ENCODE measurements at regions not wholly inside any gene's neighbourhood (a gene's known extent, or its start where the extent isn't known, plus 50 kb on each side); places are given as distances from the start of the nearest gene placed in this dataset.
"Not testable (repeated sequence)": the region's sequence is repeated elsewhere in the genome, so short reads cannot be mapped to it uniquely, and the experiment has no call there.

DNA sequence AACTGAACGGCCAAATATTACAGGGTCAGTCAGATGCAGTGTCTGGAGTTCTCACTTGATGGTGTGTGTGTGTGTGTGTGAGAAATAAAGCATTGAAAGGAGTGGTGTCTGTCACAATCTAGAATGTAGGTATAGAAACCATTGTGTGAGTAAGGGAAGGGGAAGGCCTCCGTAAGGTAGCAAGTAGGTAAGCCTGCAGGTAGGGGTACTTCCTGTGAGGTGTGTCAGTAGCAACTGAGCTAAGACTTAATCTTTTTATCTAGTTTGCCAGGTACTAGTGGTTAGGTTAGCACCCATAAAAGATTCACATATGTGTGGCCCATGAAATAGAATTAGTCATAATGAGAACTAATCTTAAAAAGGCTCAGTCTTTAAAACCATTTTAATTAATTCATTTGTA, 1517.8 kb downstream of the SI start:
- peaks cover 3% of the 10 kb centered on the region; the same call in 1 of the 2 replicates for H3K9me3 ChIP-seq (ENCODE audit: insufficient read depth, low read depth, low read length)
- no peak overlapping the region for H3K4me3 ChIP-seq (ENCODE audit: low read length)
- H3K27me3 ChIP-seq (ENCODE audit: insufficient read depth, low read length) = no peaks in the 10 kb centered on the region
- H3K9ac ChIP-seq (ENCODE audit: low read depth, low read length) = no peak overlapping the region
- H3K27ac ChIP-seq (ENCODE audit: low read length) = no peak overlapping the region
- H3K4me1 ChIP-seq (ENCODE audit: insufficient read depth, low read length) = peaks cover 12% of the 10 kb centered on the region; the same call in 1 of the 2 replicates
- H3K36me3 ChIP-seq (ENCODE audit: insufficient read depth, low read depth, low read length) = no peaks in the 10 kb centered on the region

DNA sequence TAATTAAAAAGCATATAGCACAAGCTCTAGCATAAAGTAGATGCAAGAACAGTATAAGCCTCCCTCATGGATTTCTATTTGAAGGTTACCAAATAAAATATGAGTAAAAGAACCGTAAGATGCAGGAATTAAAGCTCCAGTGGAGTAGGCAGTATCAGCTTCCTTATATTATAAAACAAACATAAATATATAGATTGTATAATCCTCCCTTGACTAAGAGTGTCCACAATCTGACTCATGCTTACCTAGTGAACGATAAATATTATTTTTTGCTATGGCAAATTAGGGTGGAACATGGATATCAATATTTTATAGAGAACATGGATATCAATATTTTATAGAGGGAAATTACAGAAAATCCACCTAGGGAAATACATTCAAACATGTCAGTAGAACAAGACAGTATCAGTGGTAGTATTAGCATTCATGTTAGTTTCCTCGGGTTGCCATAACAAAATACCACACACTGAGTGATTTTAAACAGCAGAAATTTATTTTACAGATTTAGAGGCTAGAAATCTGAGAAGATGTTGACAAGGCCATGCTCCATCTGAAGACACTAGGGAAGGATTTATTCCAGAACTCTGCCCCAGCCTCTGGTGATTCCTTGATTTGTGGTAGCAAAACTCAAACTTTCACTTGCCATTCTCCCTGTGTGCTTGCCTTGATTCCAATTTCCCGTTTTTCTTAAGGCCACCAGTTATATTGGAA, 1521.3 kb downstream of the SI start:
- no peak overlapping the region for H3K4me3 ChIP-seq (ENCODE audit: low read length)
- H3K36me3 ChIP-seq (ENCODE audit: insufficient read depth, low read depth, low read length) = no peaks in the 10 kb centered on the region
- no peaks in the 10 kb centered on the region for H3K9me3 ChIP-seq (ENCODE audit: insufficient read depth, low read depth, low read length)
- H3K9ac ChIP-seq (ENCODE audit: low read depth, low read length) = no peak overlapping the region
- H3K27me3 ChIP-seq (ENCODE audit: insufficient read depth, low read length) = no peaks in the 10 kb centered on the region
- peaks cover 12% of the 10 kb centered on the region; the same call in 1 of the 2 replicates for H3K4me1 ChIP-seq (ENCODE audit: insufficient read depth, low read length)
- no peak overlapping the region for H3K27ac ChIP-seq (ENCODE audit: low read length)

DNA sequence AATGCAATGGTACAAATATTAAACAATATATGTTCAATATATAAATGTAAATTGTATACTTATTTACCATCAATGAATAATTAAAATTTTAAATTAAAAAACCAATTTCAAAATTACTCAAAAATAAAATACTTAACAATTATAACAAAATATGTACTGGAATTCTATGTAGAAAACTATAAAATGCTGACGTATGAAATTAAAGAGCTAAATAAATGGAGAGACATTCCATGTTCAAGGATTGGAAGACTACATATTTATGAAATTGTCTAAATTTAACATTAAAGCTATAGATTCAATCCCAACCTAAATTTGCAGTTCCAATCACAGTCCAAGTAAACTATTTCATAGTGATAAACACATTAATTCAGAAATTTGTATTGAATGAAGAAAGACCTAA, 1522.4 kb downstream of the SI start:
- H3K27me3 ChIP-seq (ENCODE audit: insufficient read depth, low read length) = no peaks in the 10 kb centered on the region
- no peak overlapping the region for H3K4me3 ChIP-seq (ENCODE audit: low read length)
- H3K9ac ChIP-seq (ENCODE audit: low read depth, low read length) = no peak overlapping the region
- no peaks in the 10 kb centered on the region for H3K36me3 ChIP-seq (ENCODE audit: insufficient read depth, low read depth, low read length)
- no peaks in the 10 kb centered on the region for H3K9me3 ChIP-seq (ENCODE audit: insufficient read depth, low read depth, low read length)
- H3K4me1 ChIP-seq (ENCODE audit: insufficient read depth, low read length) = peaks cover 6% of the 10 kb centered on the region; the same call in 1 of the 2 replicates
- H3K27ac ChIP-seq (ENCODE audit: low read length) = no peak overlapping the region

DNA sequence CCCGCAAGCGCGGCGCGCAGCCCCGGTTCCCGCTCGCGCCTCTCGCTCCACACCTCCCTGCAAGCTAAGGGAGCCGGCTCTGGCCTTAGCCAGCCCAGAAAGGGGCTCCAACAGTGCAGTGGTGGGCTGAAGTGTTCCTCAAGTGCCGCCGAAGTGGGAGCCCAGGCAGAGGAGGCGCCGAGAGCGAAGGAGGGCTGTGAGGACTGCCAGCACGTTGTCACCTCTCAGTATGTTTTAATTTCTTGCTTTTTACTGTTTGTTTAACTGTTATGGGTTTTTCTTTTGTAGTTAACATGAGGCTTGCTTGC, 1525.7 kb downstream of the SI start:
- H3K9me3 ChIP-seq (ENCODE audit: insufficient read depth, low read depth, low read length) = no peaks in the 10 kb centered on the region
- H3K4me3 ChIP-seq (ENCODE audit: low read length) = no peak overlapping the region
- no peaks in the 10 kb centered on the region for H3K27me3 ChIP-seq (ENCODE audit: insufficient read depth, low read length)
- H3K27ac ChIP-seq (ENCODE audit: low read length) = no peak overlapping the region
- H3K36me3 ChIP-seq (ENCODE audit: insufficient read depth, low read depth, low read length) = no peaks in the 10 kb centered on the region
- H3K4me1 ChIP-seq (ENCODE audit: insufficient read depth, low read length) = no peaks in the 10 kb centered on the region
- H3K9ac ChIP-seq (ENCODE audit: low read depth, low read length) = no peak overlapping the region

DNA sequence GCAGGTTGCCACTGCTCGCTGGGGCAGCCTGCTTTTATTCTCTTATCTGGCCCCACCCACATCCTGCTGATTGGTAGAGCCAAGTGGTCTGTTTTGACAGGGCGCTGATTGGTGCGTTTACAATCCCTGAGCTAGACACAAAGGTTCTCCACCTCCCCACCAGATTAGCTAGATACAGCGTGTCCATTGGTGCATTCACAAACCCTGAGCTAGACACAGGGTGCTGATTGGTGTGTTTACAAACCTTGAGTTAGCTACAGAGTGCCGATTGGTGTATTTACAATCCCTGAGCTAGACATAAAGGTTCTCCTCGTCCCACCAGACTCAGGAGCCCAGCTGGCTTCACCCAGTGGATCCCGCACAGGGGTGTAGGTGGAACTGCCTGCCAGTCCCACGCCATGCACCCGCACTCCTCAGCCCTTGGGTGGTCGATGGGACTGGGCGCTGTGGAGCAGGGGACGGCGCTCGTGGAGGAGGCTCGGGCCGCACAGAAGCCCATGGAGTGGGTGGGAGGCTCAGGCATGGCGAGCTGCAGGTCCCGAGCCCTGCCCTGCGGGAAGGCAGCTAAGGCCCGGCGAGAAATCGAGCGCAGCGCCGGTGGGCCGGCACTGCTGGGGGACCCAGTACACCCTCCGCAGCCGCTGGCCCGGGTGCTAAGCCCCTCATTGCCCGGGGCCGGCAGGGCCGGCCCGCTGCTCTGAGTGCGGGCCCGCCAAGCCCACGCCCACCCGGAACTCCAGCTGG, 1526.2 kb downstream of the SI start:
- H3K27me3 ChIP-seq (ENCODE audit: insufficient read depth, low read length); H3K4me3 ChIP-seq (ENCODE audit: low read length); H3K27ac ChIP-seq (ENCODE audit: low read length); H3K9me3 ChIP-seq (ENCODE audit: insufficient read depth, low read depth, low read length); H3K4me1 ChIP-seq (ENCODE audit: insufficient read depth, low read length); H3K36me3 ChIP-seq (ENCODE audit: insufficient read depth, low read depth, low read length); H3K9ac ChIP-seq (ENCODE audit: low read depth, low read length): not testable (repeated sequence)

DNA sequence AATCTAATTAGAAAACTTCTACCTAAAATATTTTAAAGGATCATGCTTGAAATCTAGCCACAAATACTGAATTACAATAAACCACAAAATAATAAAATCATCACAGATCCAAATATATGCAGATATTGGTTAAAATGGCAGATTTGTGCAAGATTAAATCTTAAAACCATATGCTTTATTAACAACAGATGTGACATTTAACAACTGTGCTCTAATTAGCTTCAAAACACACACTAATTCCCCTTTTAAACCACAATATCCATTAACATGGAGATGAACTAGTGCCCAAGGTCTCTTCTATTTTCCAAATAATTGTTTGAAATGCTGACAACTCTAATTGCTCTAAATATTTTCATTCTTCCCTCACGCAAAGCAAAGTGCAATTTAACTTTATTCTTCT, 1530.3 kb downstream of the SI start:
- H3K36me3 ChIP-seq (ENCODE audit: insufficient read depth, low read depth, low read length) = no peaks in the 10 kb centered on the region
- H3K9me3 ChIP-seq (ENCODE audit: insufficient read depth, low read depth, low read length) = no peaks in the 10 kb centered on the region
- no peak overlapping the region for H3K9ac ChIP-seq (ENCODE audit: low read depth, low read length)
- no peaks in the 10 kb centered on the region for H3K4me1 ChIP-seq (ENCODE audit: insufficient read depth, low read length)
- no peak overlapping the region for H3K27ac ChIP-seq (ENCODE audit: low read length)
- H3K27me3 ChIP-seq (ENCODE audit: insufficient read depth, low read length) = no peaks in the 10 kb centered on the region
- H3K4me3 ChIP-seq (ENCODE audit: low read length) = no peak overlapping the region

DNA sequence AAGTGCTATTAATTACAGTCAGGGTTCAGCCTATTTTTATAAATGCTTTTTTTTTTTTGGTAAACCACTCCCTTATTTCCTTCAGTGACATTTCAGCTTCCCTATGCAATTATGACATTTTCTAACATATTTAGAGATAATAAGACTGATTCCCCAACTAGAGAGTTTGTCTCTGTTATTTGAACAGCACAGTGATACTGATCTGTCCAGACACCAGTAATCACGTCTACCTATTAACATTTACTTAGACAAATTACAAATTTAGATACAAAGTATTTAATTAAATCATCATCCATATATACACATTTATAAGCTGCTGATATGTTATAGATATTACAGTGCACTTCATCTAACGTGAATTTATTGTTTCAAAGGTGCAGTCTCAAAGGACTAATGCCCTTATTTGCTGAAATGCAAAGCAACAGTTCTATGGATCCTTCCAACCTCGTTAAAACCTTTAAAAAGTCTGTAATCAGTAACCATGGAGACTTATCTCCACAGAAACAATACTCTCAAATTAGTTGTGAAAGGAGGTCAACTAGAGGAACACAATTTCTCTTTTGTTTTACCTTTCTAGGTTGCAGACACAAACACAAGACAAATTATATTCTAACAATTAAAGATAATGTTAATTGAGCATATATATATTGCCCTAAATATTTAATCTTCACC, 1531.1 kb downstream of the SI start:
- no peaks in the 10 kb centered on the region for H3K36me3 ChIP-seq (ENCODE audit: insufficient read depth, low read depth, low read length)
- H3K4me3 ChIP-seq (ENCODE audit: low read length) = no peak overlapping the region
- H3K9me3 ChIP-seq (ENCODE audit: insufficient read depth, low read depth, low read length) = no peaks in the 10 kb centered on the region
- no peaks in the 10 kb centered on the region for H3K27me3 ChIP-seq (ENCODE audit: insufficient read depth, low read length)
- H3K27ac ChIP-seq (ENCODE audit: low read length) = no peak overlapping the region
- no peak overlapping the region for H3K9ac ChIP-seq (ENCODE audit: low read depth, low read length)
- no peaks in the 10 kb centered on the region for H3K4me1 ChIP-seq (ENCODE audit: insufficient read depth, low read length)

DNA sequence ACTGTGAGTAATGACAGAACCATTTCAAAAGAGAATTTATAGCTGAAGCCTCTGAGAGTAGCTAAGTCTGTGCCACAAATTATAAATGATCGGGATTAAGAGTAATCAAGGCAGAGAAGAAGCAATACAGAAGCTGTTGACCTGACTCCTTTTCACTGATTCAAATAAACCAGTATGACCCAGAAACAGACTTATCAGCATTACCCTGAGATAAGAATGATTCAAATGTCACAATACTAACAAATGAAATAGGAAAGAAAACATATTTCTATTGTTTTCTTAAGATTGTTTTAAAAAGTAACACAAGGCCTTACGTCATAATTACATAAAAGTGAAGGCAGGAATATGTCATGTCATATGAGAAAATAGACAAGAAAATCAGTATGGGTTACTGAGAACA, 1534.6 kb downstream of the SI start:
- Histone ChIP-seq H3K9me3 (ENCODE audit: insufficient read depth, low read depth, low read length) (no peaks in the 10 kb centered on the region), H3K36me3 (ENCODE audit: insufficient read depth, low read depth, low read length) (no peaks in the 10 kb centered on the region), H3K27ac (ENCODE audit: low read length) (no peak overlapping the region), H3K4me1 (ENCODE audit: insufficient read depth, low read length) (no peaks in the 10 kb centered on the region), H3K4me3 (ENCODE audit: low read length) (no peak overlapping the region), H3K27me3 (ENCODE audit: insufficient read depth, low read length) (no peaks in the 10 kb centered on the region), H3K9ac (ENCODE audit: low read depth, low read length) (no peak overlapping the region)

DNA sequence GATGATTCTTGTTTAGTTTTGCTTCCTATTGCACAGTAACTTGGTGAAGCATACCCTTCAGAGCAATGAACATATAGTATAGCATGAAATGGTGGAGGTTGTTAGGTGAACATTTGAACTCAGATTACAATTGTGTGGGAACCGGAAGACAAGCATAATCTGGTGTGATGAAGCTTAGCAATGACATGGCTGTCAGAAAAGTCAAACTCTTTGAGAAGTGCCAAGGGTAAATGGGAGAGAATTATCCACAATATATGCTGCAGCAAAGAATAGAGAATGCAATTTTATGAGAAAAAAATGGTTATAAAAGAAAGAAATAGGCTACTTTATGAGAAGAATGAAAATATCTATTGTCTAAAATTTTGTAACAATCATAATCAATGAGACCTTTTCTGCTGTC, 1536.7 kb downstream of the SI start:
- H3K27ac ChIP-seq (ENCODE audit: low read length) = no peak overlapping the region
- H3K36me3 ChIP-seq (ENCODE audit: insufficient read depth, low read depth, low read length) = no peaks in the 10 kb centered on the region
- no peaks in the 10 kb centered on the region for H3K9me3 ChIP-seq (ENCODE audit: insufficient read depth, low read depth, low read length)

DNA sequence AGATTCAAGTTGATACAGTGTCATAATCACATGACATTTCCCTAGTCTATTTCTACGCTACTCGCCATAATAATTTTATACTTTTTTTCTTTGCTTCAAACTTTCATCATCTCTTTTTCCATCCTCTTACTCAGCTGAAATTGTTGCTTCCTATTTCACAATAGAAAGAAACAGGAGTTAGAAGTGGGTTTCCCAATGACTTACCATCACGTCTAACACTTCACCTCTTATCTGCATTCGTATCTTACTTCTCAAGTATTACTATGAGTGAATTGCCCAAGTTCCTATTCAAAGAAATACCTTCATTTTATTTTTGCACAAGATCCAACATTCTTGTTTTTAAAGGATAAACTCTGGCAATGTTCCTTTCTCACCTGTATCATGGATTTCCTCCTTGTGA, 1539.9 kb downstream of the SI start:
- Histone ChIP-seq H3K4me1 (ENCODE audit: insufficient read depth, low read length) (no peaks in the 10 kb centered on the region), H3K9me3 (ENCODE audit: insufficient read depth, low read depth, low read length) (no peaks in the 10 kb centered on the region), H3K9ac (ENCODE audit: low read depth, low read length) (no peak overlapping the region), H3K36me3 (ENCODE audit: insufficient read depth, low read depth, low read length) (no peaks in the 10 kb centered on the region), H3K4me3 (ENCODE audit: low read length) (no peak overlapping the region), H3K27ac (ENCODE audit: low read length) (no peak overlapping the region), H3K27me3 (ENCODE audit: insufficient read depth, low read length) (no peaks in the 10 kb centered on the region)

More for the DNA sequence above, 1536.7 kb downstream of the SI start:
- H3K9ac ChIP-seq (ENCODE audit: low read depth, low read length) = no peak overlapping the region
- H3K4me3 ChIP-seq (ENCODE audit: low read length) = no peak overlapping the region
- no peaks in the 10 kb centered on the region for H3K27me3 ChIP-seq (ENCODE audit: insufficient read depth, low read length)
- H3K4me1 ChIP-seq (ENCODE audit: insufficient read depth, low read length) = no peaks in the 10 kb centered on the region

DNA sequence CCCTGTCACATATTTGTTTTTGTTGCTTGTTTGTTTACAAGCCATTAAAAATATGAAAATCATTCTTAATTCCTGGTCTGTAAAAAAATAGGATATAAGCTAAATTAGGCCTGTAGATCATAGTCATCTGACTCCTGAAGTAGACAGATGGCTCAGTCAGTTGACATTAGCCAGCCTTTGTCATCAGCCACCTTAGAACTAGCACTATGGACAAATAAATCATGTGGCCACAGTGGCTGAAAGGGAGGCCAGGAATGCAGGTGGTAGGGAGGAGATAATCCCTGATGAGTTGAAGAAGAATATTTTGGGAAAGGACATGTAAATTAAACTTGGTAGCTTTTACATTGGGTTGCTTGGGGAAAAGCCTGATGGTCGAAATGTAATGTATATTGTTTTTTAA, 1544.9 kb downstream of the SI start:
- H3K4me1 ChIP-seq (ENCODE audit: insufficient read depth, low read length) = no peaks in the 10 kb centered on the region
- no peaks in the 10 kb centered on the region for H3K9me3 ChIP-seq (ENCODE audit: insufficient read depth, low read depth, low read length)
- H3K4me3 ChIP-seq (ENCODE audit: low read length) = no peak overlapping the region

DNA sequence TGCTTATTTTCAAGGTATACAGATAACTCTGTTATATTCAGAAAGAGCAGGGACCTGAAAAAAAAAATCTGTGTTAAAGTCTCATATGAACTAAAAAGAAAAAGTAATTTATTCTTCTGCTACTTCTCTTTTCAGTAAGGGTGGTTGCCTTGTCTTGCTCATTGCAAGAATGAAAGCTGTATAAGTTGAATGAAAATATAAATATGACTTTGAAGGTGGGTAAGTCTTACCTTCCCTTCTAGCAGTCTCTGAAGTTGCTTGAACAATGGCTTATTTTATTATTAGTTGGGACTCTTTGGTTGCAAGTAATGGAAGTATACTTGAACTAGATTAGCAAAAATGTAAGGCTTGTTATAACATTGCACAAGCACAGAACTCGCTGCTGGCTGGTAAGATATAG, 1554.9 kb downstream of the SI start:
- Histone ChIP-seq H3K9me3 (ENCODE audit: insufficient read depth, low read depth, low read length) (no peaks in the 10 kb centered on the region), H3K4me1 (ENCODE audit: insufficient read depth, low read length) (no peaks in the 10 kb centered on the region), H3K27ac (ENCODE audit: low read length) (no peak overlapping the region), H3K27me3 (ENCODE audit: insufficient read depth, low read length) (no peaks in the 10 kb centered on the region), H3K36me3 (ENCODE audit: insufficient read depth, low read depth, low read length) (no peaks in the 10 kb centered on the region), H3K4me3 (ENCODE audit: low read length) (no peak overlapping the region), H3K9ac (ENCODE audit: low read depth, low read length) (no peak overlapping the region)

More for the DNA sequence above, 1544.9 kb downstream of the SI start:
- Histone ChIP-seq H3K27me3 (ENCODE audit: insufficient read depth, low read length) (no peaks in the 10 kb centered on the region), H3K36me3 (ENCODE audit: insufficient read depth, low read depth, low read length) (no peaks in the 10 kb centered on the region), H3K27ac (ENCODE audit: low read length) (no peak overlapping the region), H3K9ac (ENCODE audit: low read depth, low read length) (no peak overlapping the region)

Data from iPS-20b (cell line).